ENCODE measurements at regions not wholly inside any gene's neighbourhood (a gene's known extent, or its start where the extent isn't known, plus 50 kb on each side); places are given as distances from the start of the nearest gene placed in this dataset.

GRCh38 chr5:26430323-26430722, 608.1 kb downstream of the CDH9 start:
- Histone ChIP-seq H3K4me1 (ENCODE audit: insufficient read depth, low read length) (no peaks in the 10 kb centered on the region), H3K4me3 (ENCODE audit: low read length) (no peak overlapping the region), H3K27ac (ENCODE audit: low read depth in 1 of 2, low read length in 2 of 2) (no peak overlapping the region), H3K9me3 (ENCODE audit: control insufficient read depth in 1 of 2, insufficient read depth in 1 of 2, low read length in 2 of 2) (peaks cover 5 to 9% of the 10 kb centered on the region in 2 experiments), H3K36me3 (ENCODE audit: insufficient read depth, low read length) (no peaks in the 10 kb centered on the region), H3K27me3 (ENCODE audit: control insufficient read depth in 1 of 2, insufficient read depth in 2 of 2, low read length in 2 of 2) (no peaks in the 10 kb centered on the region)
- peaks cover 17% of the 10 kb centered on the region for H3K9me3 Mint-ChIP-seq
- no peaks in the 10 kb centered on the region for H3K27me3 Mint-ChIP-seq
- ATAC-seq (ENCODE audit: poor library complexity) = no peak
- no peaks in the 10 kb centered on the region for H3K36me3 Mint-ChIP-seq (ENCODE audit: low read depth)
- no peak overlapping the region for H3K4me3 Mint-ChIP-seq
- H3K4me1 Mint-ChIP-seq (ENCODE audit: low read depth) = no peaks in the 10 kb centered on the region
- DNase-seq = no peak
- ChIA-PET POLR2A (no interaction called here), CTCF (interaction anchor here (1.0 kb wide), 1 partner anchor 10 kb away, joined by 3 read pairs; no protein-coding TSS in a partner anchor)
- intact Hi-C loops (cut with DNase I, micrococcal nuclease) = no loop called here
- H3K27ac Mint-ChIP-seq = no peak overlapping the region
- no peak for TF ChIP-seq CTCF (IDR thresholded peaks at IDR 0.05)

DNA sequence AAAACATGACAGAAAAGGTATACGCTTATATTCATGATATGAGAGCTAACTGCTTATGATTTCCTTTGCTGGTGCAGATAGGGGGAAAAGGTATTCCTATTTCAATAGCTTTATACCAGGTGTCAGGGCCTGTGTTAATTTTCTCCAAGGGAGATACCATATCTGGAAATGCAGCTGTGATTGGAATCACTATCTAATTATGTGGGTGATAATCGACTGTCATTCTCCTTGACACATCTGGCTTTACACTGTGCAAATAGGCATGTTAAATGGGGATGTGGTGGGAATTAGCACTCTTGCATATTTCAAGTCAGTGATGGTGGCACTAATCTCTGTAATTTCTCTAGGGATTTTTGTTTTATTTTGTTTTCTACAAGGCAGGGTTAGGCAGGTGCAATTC, 611.1 kb downstream of the CDH9 start:
- intact Hi-C loops (cut with DNase I, micrococcal nuclease) = no loop called here
- no peak overlapping the region for H3K27ac ChIP-seq (ENCODE audit: low read depth in 1 of 2, low read length in 2 of 2)
- H3K9me3 Mint-ChIP-seq = peaks cover 15% of the 10 kb centered on the region
- ATAC-seq (ENCODE audit: poor library complexity) = no peak
- POLR2A ChIA-PET = no interaction called here
- no peak overlapping the region for H3K4me3 ChIP-seq (ENCODE audit: low read length)
- peaks cover 0 to 8% of the 10 kb centered on the region in 2 experiments for H3K9me3 ChIP-seq (ENCODE audit: control insufficient read depth in 1 of 2, insufficient read depth in 1 of 2, low read length in 2 of 2)
- H3K4me3 Mint-ChIP-seq = no peak overlapping the region
- no peak overlapping the region for H3K27ac Mint-ChIP-seq
- H3K27me3 Mint-ChIP-seq = no peaks in the 10 kb centered on the region
- CTCF ChIA-PET = no interaction called here
- H3K4me1 ChIP-seq (ENCODE audit: insufficient read depth, low read length) = no peaks in the 10 kb centered on the region
- H3K27me3 ChIP-seq (ENCODE audit: control insufficient read depth in 1 of 2, insufficient read depth in 2 of 2, low read length in 2 of 2) = no peaks in the 10 kb centered on the region
- DNase-seq = no peak
- no peaks in the 10 kb centered on the region for H3K36me3 ChIP-seq (ENCODE audit: insufficient read depth, low read length)
- TF ChIP-seq CTCF (IDR thresholded peaks at IDR 0.05) = no peak
- H3K4me1 Mint-ChIP-seq (ENCODE audit: low read depth) = no peaks in the 10 kb centered on the region
- no peaks in the 10 kb centered on the region for H3K36me3 Mint-ChIP-seq (ENCODE audit: low read depth)

DNA sequence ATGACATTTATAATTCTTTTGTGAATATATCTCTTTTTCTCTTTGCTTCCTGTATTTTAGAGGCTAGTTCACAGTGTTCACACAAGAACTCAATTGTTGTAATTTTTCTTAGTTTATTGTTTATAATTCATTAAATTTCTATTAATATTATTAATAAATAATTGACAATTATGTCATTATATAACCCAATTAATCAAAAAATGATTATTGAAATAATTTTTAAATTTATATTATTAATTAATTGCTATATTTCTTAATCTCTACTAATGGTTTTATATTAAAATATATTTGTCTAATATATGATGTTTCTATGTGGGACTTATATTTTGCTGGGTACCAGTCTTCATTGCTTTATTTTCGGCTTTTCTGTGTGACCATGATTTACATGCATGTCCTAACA, 618.4 kb downstream of the CDH9 start:
- DNase-seq (no peak), ATAC-seq (ENCODE audit: poor library complexity) (no peak)
- POLR2A ChIA-PET = no interaction called here
- Mint-ChIP-seq H3K27ac (no peak overlapping the region), H3K36me3 (ENCODE audit: low read depth) (no peaks in the 10 kb centered on the region), H3K27me3 (no peaks in the 10 kb centered on the region), H3K9me3 (peaks cover 9% of the 10 kb centered on the region), H3K4me1 (ENCODE audit: low read depth) (no peaks in the 10 kb centered on the region), H3K4me3 (no peak overlapping the region)
- no peak overlapping the region for H3K27ac ChIP-seq (ENCODE audit: low read depth in 1 of 2, low read length in 2 of 2)
- H3K36me3 ChIP-seq (ENCODE audit: insufficient read depth, low read length) = no peaks in the 10 kb centered on the region
- H3K27me3 ChIP-seq (ENCODE audit: control insufficient read depth in 1 of 2, insufficient read depth in 2 of 2, low read length in 2 of 2) = no peaks in the 10 kb centered on the region
- CTCF ChIA-PET = interaction anchor here (0.8 kb wide), 1 partner anchor 10 kb away, joined by 3 read pairs; no protein-coding TSS in a partner anchor
- H3K4me3 ChIP-seq (ENCODE audit: low read length) = no peak overlapping the region
- peaks cover 5 to 16% of the 10 kb centered on the region in 2 experiments for H3K9me3 ChIP-seq (ENCODE audit: control insufficient read depth in 1 of 2, insufficient read depth in 1 of 2, low read length in 2 of 2)
- intact Hi-C loops (cut with DNase I, micrococcal nuclease) = no loop called here
- no peak for TF ChIP-seq CTCF (IDR thresholded peaks at IDR 0.05)
- H3K4me1 ChIP-seq (ENCODE audit: insufficient read depth, low read length) = no peaks in the 10 kb centered on the region

All from CD4-positive, alpha-beta T cell (primary cell).